Activated CD4-positive, alpha-beta T cell treated with anti-CD3 and anti-CD28 coated beads for 36 hours (primary cell): ENCODE measurements at regions not wholly inside any gene's neighbourhood (a gene's known extent, or its start where the extent isn't known, plus 50 kb on each side); places are given as distances from the start of the nearest gene placed in this dataset.

Experiments
- ATAC-seq: fragments of 200-7000 bp; cut with Tn5 transposase; one replicate; pipeline ENCODE4 v1.10.0; 2021; ENCODE audit warnings: mild to moderate bottlenecking, moderate library complexity
- CTCF ChIA-PET: fragments of 350-600 bp; sonication (Branson Sonifier 250); formaldehyde crosslinking; loops from one replicate; lab custom pipeline; 2021; ENCODE audit warnings: antibody characterized with exemption; lab: Charles Lee
- POLR2A ChIA-PET: fragments of 350-600 bp; sonication (Branson Sonifier 250); formaldehyde crosslinking; loops from one replicate; lab custom pipeline; 2021; ENCODE audit warnings: antibody characterized with exemption, inconsistent platforms; lab: Charles Lee
- DNase-seq: peaks from one replicate; pipeline ENCODE4 v3.0.0-alpha.2; 2020
- H3K27ac Mint-ChIP-seq: one replicate; pipeline ENCODE4 v1.8.0; 2021; ENCODE audit warnings: mixed read lengths
- H3K27me3 Mint-ChIP-seq: one replicate; pipeline ENCODE4 v1.8.0; 2021; ENCODE audit warnings: mixed read lengths
- H3K36me3 Mint-ChIP-seq: one replicate; pipeline ENCODE4 v1.8.0; 2021; ENCODE audit warnings: low read depth, mixed read lengths
- H3K4me1 Mint-ChIP-seq: one replicate; pipeline ENCODE4 v1.8.0; 2021; ENCODE audit warnings: mixed read lengths
- H3K4me3 Mint-ChIP-seq: one replicate; pipeline ENCODE4 v1.8.0; 2021; ENCODE audit warnings: mild to moderate bottlenecking, moderate library complexity, mixed read lengths
- H3K9me3 Mint-ChIP-seq: one replicate; pipeline ENCODE4 v1.8.0; 2021; ENCODE audit warnings: low read depth, mixed read lengths
- intact Hi-C, 2 experiments: fragments of 100-400 bp; cut with DNase I in 1 of 2; cut with micrococcal nuclease in 1 of 2; formaldehyde crosslinking; loops; one replicate each; pipeline versions ENCODE4 v1.14.2 to v1.15.1; 2022 to 2024; cut with DNase I, micrococcal nuclease

GRCh38 chr13:24052547-24053518 is 107.7 kb upstream of the SPATA13 start:
- ATAC-seq (no peak), DNase-seq (no peak)
- H3K27ac Mint-ChIP-seq, result no peak overlapping the region
- H3K4me3 Mint-ChIP-seq, result no peak overlapping the region
- intact Hi-C loops, result loop anchor here (1.0 to 2.0 kb wide), 5 partner anchors 32 to 176 kb away; no protein-coding TSS in a partner anchor
- peaks cover 2% of the 10 kb centered on the region for H3K27me3 Mint-ChIP-seq
- no peaks in the 10 kb centered on the region for H3K4me1 Mint-ChIP-seq
- CTCF ChIA-PET, result interaction anchor here (0.5 to 4.1 kb wide), 19 partner anchors 8 to 227 kb away, joined by 3 to 38 read pairs (median 4); no protein-coding TSS in a partner anchor
- POLR2A ChIA-PET, result interaction anchor here (0.6 kb wide), 1 partner anchor 12 kb away, joined by 3 read pairs; no protein-coding TSS in a partner anchor
- no peaks in the 10 kb centered on the region for H3K36me3 Mint-ChIP-seq
- no peaks in the 10 kb centered on the region for H3K9me3 Mint-ChIP-seq

GRCh38 chr13:24053519-24054251 is 106.8 kb upstream of the SPATA13 start:
- no peaks in the 10 kb centered on the region for H3K9me3 Mint-ChIP-seq
- H3K27me3 Mint-ChIP-seq, result peaks cover 2% of the 10 kb centered on the region
- H3K27ac Mint-ChIP-seq, result no peak overlapping the region
- POLR2A ChIA-PET, result no interaction called here
- ATAC-seq (peak; percentile 99), DNase-seq (peak; percentile 78)
- H3K4me1 Mint-ChIP-seq, result no peaks in the 10 kb centered on the region
- intact Hi-C loops, result loop anchor here (1.0 to 2.0 kb wide), 5 partner anchors 33 to 175 kb away; no protein-coding TSS in a partner anchor
- CTCF ChIA-PET, result interaction anchor here (0.6 to 4.1 kb wide), 22 partner anchors 7 to 226 kb away, joined by 3 to 38 read pairs (median 4); no protein-coding TSS in a partner anchor
- no peaks in the 10 kb centered on the region for H3K36me3 Mint-ChIP-seq
- H3K4me3 Mint-ChIP-seq, result no peak overlapping the region

DNA sequence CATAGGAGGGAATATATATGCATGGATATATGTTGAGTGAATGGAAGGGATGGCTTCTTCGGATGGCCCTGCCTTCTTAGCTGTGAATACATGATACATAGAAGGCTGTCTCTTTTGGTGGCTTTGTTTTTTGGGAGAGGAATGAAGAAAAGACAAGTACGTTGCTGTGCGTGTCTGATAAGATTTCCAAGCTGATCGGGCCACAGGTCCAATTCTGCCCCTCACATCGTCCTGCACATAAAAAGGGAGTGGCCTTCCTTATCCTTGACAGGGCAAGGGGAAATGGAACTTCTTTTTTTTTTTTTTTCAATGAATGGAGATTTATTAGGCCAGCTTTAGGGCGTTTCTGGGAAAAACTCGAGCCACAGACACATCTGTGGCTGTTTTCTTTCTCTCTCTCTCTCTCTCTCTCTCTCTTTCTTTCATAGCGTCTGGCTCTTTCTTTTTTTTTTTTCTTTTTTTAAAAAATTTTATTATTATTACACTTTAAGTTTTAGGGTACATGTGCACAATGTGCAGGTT is 103.8 kb upstream of the SPATA13 start:
- H3K4me1 Mint-ChIP-seq, result no peaks in the 10 kb centered on the region
- no peaks in the 10 kb centered on the region for H3K36me3 Mint-ChIP-seq
- no peak overlapping the region for H3K4me3 Mint-ChIP-seq
- ATAC-seq (no peak), DNase-seq (no peak)
- H3K27ac Mint-ChIP-seq, result no peak overlapping the region
- H3K9me3 Mint-ChIP-seq, result no peaks in the 10 kb centered on the region
- ChIA-PET POLR2A (no interaction called here), CTCF (no interaction called here)
- intact Hi-C loops, result no loop called here
- H3K27me3 Mint-ChIP-seq, result peaks cover 6% of the 10 kb centered on the region

DNA sequence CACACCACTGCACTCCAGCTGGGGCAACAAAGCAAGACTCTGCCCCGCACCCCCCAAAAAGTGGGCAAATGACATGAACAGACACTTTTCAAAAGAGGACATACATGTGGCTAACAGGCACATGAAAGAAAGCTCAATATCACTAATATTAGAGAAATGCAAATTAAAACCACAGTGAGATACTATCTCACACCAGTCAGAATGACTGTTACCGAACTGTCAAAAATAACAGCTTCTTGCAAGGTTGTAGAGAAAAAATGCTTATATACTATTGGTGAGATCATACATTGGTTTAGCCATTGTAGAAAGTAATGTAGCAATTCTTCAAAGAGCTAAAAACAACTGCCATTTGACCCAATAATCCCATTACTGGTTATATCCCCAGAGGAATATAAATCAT is 99.5 kb upstream of the SPATA13 start:
- H3K4me1 Mint-ChIP-seq, result peaks cover 12% of the 10 kb centered on the region
- ATAC-seq (no peak), DNase-seq (no peak)
- H3K9me3 Mint-ChIP-seq, result no peaks in the 10 kb centered on the region
- intact Hi-C loops, result no loop called here
- H3K4me3 Mint-ChIP-seq, result no peak overlapping the region
- no peaks in the 10 kb centered on the region for H3K36me3 Mint-ChIP-seq
- H3K27me3 Mint-ChIP-seq, result peaks cover 3% of the 10 kb centered on the region
- ChIA-PET CTCF (interaction anchor here (0.9 to 2.3 kb wide), 4 partner anchors 8 to 214 kb away, joined by 3 to 7 read pairs (median 4); no protein-coding TSS in a partner anchor), POLR2A (no interaction called here)
- no peak overlapping the region for H3K27ac Mint-ChIP-seq

DNA sequence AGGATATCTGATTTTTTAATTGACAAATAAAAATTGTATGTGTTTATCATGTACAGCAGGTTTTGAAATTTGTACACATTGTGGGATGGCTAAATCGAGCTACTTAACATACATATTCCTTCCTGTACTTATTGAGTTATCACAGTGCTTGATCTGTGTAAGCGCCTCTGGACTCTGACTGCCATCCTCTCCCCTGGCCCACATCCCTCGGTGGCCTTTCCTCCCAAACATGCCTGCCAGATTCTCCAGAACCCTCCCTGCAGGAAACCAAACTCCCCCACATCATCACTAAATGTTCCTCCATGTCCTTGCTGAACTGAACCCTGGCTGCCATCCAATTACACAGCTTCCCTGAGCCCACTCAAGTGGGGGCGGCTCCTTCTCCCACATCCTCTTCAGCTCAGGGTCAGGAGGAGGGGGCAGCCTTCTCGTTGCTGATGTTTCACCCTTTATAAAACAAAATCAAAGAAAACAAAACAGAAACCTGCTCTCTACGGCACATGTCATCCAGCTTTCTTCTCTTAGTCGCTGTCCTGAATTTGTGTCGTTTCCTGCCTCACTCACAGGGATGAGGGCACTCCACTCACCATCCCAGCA is 97.1 kb upstream of the SPATA13 start:
- Mint-ChIP-seq H3K27me3 (peaks cover 3% of the 10 kb centered on the region), H3K36me3 (no peaks in the 10 kb centered on the region), H3K27ac (peak overlapping the region; percentile 76), H3K4me1 (peaks cover 12% of the 10 kb centered on the region), H3K9me3 (no peaks in the 10 kb centered on the region), H3K4me3 (peak overlapping the region; percentile 18)
- CTCF ChIA-PET, result interaction anchor here (2.3 kb wide), 1 partner anchor 10 kb away, joined by 8 read pairs; no protein-coding TSS in a partner anchor
- intact Hi-C loops, result no loop called here
- ATAC-seq (peak; percentile 63), DNase-seq (peak; percentile 34)
- POLR2A ChIA-PET, result interaction anchor here (0.7 to 1.1 kb wide), 2 partner anchors 34 to 307 kb away, joined by 3 read pairs; no protein-coding TSS in a partner anchor

- peaks cover 12% of the 10 kb centered on the region for H3K4me1 Mint-ChIP-seq
- no peak for ATAC-seq
Measured at GRCh38 chr13:24064371-24064770, 96.1 kb upstream of the SPATA13 start.

GRCh38 chr13:24065176-24065575 is 95.3 kb upstream of the SPATA13 start:
- Mint-ChIP-seq H3K4me3 (no peak overlapping the region), H3K9me3 (no peaks in the 10 kb centered on the region), H3K27me3 (peaks cover 3% of the 10 kb centered on the region), H3K4me1 (peaks cover 12% of the 10 kb centered on the region), H3K27ac (no peak overlapping the region), H3K36me3 (no peaks in the 10 kb centered on the region)
- ChIA-PET CTCF (interaction anchor here (0.5 to 2.3 kb wide), 4 partner anchors 12 to 164 kb away, joined by 3 to 8 read pairs (median 4); no protein-coding TSS in a partner anchor), POLR2A (no interaction called here)
- DNase-seq (no peak), ATAC-seq (no peak)
- intact Hi-C loops, result no loop called here

More at GRCh38 chr13:24064371-24064770, 96.1 kb upstream of the SPATA13 start:
- H3K36me3 Mint-ChIP-seq, result no peaks in the 10 kb centered on the region
- POLR2A ChIA-PET, result no interaction called here
- no peak overlapping the region for H3K4me3 Mint-ChIP-seq
- H3K27ac Mint-ChIP-seq, result peak overlapping the region; percentile 76
- DNase-seq, result no peak
- CTCF ChIA-PET, result interaction anchor here (0.8 to 2.3 kb wide), 2 partner anchors 11 to 29 kb away, joined by 3 to 8 read pairs; no protein-coding TSS in a partner anchor
- peaks cover 3% of the 10 kb centered on the region for H3K27me3 Mint-ChIP-seq
- no peaks in the 10 kb centered on the region for H3K9me3 Mint-ChIP-seq
- intact Hi-C loops, result no loop called here

DNA sequence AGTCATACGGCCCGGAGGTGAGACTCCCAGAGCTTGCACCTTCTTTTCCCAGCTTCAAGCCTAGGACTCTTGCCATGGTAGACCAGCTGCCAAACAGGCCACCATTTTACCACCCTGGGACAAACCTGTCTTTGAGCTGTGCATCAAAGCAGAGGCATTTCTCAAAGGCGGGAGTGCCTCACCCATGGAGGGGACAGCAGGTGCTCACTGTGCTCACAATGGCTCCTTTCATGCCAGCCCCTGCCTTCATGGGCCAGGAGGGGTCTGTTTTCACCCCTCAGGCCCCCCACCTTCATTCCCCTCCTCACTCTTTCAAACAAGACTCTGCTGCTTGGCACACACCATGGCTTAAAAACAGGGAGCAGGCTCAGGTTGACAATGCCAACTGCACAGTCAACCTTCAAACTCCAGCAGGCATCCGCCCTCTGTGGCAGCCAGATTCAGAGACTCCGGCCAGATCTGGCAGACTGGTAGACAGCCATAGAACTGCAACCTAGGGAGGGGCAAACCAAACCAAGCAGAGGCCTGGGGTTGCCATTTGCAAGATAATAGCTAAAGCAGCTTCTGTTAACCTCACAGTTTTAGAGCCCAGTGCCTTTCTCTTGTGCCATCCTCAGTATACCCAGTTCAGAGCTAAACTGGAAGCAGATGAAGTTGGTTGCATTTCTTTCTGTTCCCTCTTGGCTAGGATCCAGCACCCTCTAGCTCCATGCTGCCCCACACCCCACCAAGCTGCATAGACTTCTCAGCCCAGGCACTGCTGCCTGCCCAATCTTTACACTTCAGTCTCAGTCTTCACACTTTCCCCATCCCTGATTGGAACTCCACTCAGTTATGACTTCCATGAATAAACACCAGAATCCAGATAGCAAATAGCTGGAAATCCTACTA is 93.9 kb upstream of the SPATA13 start:
- peaks cover 12% of the 10 kb centered on the region for H3K4me1 Mint-ChIP-seq
- no peak for ATAC-seq
- POLR2A ChIA-PET, result interaction anchor here (0.6 kb wide), 1 partner anchor 160 kb away, joined by 6 read pairs; no protein-coding TSS in a partner anchor
- no peaks in the 10 kb centered on the region for H3K27me3 Mint-ChIP-seq
- H3K9me3 Mint-ChIP-seq, result no peaks in the 10 kb centered on the region
- CTCF ChIA-PET, result interaction anchor here (0.8 to 1.7 kb wide), 3 partner anchors 8 to 58 kb away, joined by 3 to 4 read pairs (median 4); no protein-coding TSS in a partner anchor
- no peak overlapping the region for H3K27ac Mint-ChIP-seq
- DNase-seq, result no peak
- intact Hi-C loops, result no loop called here
- no peak overlapping the region for H3K4me3 Mint-ChIP-seq
- no peaks in the 10 kb centered on the region for H3K36me3 Mint-ChIP-seq

GRCh38 chr13:24068472-24068871 is 92.0 kb upstream of the SPATA13 start:
- intact Hi-C loops, result no loop called here

GRCh38 chr13:24071016-24071415 is 89.5 kb upstream of the SPATA13 start:
- H3K27me3 Mint-ChIP-seq, result no peaks in the 10 kb centered on the region
- DNase-seq (no peak), ATAC-seq (no peak)
- no peaks in the 10 kb centered on the region for H3K4me1 Mint-ChIP-seq
- no peaks in the 10 kb centered on the region for H3K36me3 Mint-ChIP-seq
- ChIA-PET POLR2A (no interaction called here), CTCF (interaction anchor here (0.6 kb wide), 1 partner anchor 632 kb away, joined by 3 read pairs; no protein-coding TSS in a partner anchor)
- intact Hi-C loops, result no loop called here
- no peak overlapping the region for H3K4me3 Mint-ChIP-seq
- no peaks in the 10 kb centered on the region for H3K9me3 Mint-ChIP-seq
- H3K27ac Mint-ChIP-seq, result no peak overlapping the region

More at GRCh38 chr13:24068472-24068871, 92.0 kb upstream of the SPATA13 start:
- no peaks in the 10 kb centered on the region for H3K27me3 Mint-ChIP-seq
- H3K4me3 Mint-ChIP-seq, result no peak overlapping the region
- H3K36me3 Mint-ChIP-seq, result no peaks in the 10 kb centered on the region
- no peak overlapping the region for H3K27ac Mint-ChIP-seq
- no peak for DNase-seq
- ATAC-seq, result no peak
- H3K9me3 Mint-ChIP-seq, result no peaks in the 10 kb centered on the region
- H3K4me1 Mint-ChIP-seq, result peaks cover 8% of the 10 kb centered on the region
- ChIA-PET CTCF (no interaction called here), POLR2A (interaction anchor here (0.7 kb wide), 1 partner anchor 158 kb away, joined by 3 read pairs; no protein-coding TSS in a partner anchor)
